GF-D8 (cell line): ENCODE measurements at regions not wholly inside any gene's neighbourhood (a gene's known extent, or its start where the extent isn't known, plus 50 kb on each side); places are given as distances from the start of the nearest gene placed in this dataset.

ENCODE experiments used
- DNase-seq: peaks from one replicate; lab custom pipeline; 2025; lab: John Stamatoyannopoulos, UW

DNA sequence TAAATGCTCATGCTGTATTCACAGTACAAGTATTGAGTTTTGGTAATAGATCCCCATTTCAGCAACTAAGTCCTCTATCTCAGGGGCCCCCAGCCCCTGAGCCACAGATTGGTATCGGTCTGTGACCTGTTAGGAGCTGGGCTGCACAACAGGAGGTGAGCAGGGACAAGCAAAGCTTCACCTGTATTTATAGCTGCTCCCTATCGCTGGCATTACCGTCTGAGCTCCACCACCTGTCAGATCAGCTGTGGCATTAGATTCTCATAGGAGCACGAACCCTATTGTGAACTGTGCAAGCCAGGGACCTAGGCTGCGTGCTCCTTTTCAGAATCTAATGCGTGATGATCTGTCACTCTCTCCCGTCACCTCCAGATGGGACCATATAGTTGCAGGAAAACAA is 262.8 kb upstream of the UBE2E2 start:
- no peak for DNase-seq

DNA sequence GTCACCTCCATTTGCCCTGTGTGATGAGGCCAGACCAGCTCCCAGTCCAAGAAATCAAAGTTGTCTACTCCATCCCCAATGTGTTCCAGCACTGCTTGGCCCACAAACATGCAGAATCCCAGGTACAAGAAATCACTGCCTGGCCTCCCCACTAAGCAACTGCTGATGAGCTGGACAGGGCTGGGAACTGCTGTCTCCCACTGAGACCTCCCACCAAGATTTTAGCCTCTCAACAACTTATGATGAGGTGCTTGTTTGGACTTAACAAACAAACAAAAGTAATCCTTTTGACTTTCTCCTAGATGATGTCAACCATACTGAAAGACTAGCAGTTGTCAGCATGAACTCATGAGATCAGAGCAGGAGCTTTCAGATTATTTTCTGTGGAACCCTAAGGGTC is 260.1 kb upstream of the UBE2E2 start:
- DNase-seq: no peak

DNA sequence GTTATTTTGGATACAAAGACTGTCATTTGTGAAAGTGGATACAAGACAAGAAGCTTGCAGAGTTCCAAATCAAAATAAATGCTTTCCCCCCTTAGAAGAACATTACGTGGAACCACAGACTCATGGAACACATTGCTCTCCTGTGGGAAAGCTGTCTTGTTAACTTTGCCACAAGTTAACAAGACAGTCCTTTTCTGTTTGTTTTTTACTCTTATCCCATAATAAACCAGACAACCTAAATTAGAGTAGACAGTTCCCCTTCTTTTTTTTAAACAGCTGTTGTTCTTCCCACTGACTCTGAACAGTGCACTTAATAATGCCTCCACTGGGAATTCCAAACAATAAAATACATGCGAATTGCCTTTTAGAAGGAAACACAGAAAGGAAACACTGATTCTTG is 255.3 kb upstream of the UBE2E2 start:
- DNase-seq: no peak

DNA sequence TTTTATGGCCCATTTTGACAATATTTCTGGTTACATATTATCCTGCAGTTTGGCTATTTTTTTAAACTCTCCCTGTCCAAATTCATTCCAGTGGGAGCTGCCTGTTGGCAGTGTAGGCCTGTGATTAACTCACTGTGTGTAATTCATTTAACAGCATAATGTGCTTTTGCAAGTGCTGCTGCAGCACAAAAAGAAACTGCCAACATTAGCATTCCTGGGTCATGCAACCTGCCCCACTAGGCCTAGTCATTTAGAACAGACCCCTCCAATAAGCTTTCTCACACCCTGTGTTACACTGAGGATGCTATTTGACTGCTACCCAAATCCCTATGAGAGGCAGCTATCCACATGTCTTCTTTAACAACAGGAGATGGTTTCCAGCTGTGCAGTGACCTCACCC is 251.2 kb upstream of the UBE2E2 start:
- DNase-seq: no peak

DNA sequence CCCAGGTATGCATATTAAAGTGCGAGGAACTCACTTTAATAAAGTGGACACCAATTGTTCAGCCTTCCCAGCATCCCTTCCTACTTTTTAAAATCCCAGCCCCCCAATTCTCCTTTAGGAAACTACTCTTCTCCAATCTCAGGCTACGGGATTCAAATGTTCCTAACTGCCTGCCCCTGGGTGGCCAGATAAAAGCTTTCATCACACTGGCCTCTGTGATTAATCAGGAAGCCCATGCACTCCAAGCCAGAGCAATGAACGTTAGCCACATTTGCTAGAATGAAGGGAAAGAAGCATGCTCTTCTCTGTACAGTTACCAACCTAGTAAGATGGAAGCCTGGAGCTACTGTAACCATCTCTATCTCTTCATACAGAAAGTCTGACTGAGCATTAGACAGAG is 250.3 kb upstream of the UBE2E2 start:
- no peak for DNase-seq

DNA sequence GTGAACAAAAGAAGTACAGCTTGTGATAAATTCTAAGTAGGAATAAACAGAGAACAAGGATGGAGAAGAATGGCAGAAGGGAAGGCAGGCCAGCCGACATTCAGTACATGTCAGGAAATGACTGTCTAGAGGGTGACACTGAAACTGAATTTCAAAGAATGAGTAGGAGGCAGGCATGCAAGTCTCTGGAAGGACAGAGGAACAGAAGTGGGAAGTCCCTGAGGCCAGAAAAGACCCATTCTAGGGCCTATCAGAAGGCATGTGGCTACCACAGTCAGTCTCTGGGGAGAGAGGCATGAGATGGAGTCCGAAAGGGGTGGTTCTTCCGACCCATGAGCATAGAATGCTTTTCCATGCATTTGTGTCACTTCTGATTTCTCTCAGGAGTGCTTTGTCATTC is 243.5 kb upstream of the UBE2E2 start:
- DNase-seq: no peak

DNA sequence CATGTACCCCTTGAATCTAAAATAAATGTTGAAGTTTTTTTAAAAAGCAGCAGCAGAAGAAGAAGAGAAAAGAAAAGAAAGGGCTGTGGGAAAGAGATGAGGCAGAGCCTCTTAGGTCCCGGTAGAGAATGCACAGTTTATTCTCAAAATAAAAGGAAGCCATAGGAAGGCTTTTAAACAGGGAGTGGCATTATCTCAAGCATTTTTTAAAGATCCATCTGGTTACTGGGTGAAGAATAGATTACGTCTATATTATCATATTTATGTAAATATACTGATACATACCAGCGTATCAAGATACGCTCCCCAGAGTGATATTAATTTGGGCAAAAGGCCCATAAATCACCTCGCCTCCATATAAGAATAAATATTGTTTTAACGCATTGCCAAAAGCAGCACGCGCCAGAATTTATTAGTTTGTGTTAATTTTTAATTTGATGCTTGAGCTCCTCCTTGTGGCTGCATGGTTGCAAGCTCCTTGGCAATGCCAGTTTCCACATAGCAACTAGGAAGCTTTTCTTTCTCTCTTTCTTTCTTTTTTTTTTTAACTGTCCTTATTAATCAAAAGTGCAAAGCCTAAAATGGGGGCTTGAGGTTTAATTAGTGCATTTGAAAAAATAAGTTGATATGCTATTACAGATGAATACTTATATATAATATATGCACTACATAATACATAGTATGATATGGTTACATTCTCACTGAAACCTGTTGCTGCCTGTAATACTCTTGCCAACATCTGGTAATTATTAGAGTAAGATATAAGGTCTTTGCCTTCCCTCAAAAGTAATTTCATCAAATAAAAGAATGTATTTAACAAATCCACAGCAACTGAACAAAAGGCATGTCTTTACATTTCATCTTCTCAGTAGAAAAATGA is 242.8 kb upstream of the UBE2E2 start:
- DNase-seq: no peak

DNA sequence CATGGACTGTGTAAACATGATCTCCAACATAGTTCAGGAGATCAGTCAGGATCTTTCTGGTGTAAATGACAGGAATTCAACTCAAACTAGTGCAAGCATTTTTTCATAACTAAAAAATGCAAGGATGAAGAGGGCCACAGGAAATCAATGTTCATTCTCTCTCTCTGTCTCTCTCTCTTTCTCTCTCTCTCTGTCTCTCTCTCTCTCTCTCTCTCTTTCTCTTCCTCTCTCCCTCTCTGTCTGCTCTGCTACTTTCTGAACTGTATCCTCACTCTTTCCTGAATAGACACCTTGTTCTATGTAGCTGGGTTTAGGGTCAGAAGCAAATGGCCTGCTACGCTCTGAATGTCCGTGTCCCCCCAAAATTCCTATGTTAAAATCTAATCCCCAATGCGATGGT is 240.9 kb upstream of the UBE2E2 start:
- DNase-seq: no peak

DNA sequence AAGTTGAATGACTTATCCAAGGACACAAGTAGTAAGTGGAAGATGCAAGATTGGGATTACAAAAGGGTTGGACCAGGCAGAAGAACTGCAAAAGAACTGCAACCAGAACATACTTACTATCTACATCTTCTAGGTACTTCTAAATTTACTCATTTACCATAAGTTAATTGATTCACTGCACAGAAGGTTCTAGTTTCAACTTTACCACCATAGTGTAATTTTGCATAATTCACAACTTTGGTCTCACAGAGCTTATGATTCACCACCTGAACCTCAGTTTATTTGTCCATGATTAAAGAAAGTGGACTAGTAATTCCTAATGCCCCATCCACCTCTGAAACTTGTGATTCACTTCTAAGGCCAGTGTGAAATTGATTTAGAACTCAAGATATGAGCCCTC is 236.8 kb upstream of the UBE2E2 start:
- DNase-seq: no peak

DNA sequence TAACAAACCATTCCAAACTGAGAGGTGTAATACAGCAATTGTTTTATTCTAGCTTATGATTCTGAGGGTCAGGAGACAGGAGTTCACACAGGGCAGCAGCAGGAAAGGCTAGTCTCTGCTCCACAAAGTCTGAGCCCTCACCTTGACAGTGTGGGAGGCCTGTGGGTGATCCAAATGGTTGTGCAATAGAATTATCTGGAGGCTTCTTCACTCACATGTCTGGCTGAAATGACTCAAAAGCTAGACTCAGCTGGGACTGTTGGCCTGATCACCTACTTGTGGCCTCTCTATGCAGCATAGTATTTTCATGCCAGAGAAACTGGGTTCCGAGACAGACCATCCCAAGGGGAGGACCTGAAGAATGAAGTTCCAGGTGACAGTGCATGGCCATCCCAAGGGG is 233.9 kb upstream of the UBE2E2 start:
- no peak for DNase-seq

DNA sequence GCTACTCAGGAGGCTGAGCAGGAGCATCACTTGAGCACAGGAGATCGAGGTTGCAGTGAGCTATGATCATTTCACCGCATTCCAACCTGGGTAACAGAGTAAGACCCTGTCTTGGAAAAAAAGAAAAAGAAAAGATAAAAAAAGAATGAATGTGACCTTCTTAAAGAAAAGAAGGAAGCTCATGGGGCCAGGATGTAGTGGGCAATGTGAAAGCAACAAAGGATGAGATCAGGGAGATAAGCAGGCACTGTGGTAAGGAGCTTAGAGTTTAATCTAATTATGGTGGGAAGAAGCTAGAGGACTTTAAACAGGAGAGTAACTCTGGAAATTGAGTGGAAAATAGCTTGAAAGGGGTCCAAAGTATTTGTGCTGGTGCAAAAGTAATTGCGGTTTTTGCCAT is 231.6 kb upstream of the UBE2E2 start:
- no peak for DNase-seq

DNA sequence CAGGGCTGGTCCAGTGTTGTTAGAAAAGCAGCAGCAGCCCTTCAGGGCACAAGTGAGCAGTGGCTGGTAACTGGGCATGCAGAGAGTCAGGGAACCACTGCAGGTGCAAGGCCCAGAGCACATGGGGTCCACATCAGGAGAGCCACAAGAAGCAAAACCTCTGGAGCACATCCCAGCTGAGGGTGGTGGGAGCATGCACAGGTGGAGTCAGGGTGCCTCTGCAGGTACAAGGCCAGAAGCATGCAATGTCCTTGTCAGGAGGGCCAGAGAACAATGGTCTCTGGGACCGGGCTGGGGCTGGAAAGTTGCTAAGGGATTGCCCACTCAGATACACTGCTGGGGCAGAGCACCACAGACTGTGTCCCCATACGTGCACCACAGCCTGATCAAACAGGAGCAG is 226.1 kb upstream of the UBE2E2 start:
- no peak for DNase-seq

DNA sequence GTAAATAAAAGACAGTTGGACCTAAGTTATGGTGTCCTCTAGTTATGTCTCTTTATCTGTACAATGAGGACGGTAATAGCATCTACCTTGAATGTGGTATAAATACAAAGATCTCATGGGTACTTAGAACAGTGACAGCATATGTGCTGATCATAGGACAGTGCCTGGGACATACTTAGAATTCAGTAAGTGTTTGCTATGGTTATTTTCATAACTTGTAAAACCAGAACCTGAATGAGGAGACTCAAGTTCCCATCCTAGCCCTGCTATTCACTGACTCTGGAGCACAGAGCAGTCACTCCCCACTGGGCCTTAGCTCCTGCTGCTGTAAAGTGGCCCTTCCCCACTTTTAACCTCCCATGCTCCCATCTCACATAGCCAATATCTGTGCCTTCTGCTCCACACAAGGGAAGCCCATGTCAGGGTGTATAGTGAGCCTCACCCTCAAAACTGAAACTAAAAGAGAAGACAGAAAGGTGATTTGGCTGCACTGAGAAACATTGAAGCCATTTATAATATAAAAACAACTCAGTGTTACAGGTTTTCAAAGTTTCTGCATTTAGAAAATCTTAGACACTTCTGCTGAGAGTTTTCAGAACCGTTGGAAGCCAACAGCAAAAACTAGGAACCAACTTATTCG is 225.4 kb upstream of the UBE2E2 start:
- DNase-seq: no peak

DNA sequence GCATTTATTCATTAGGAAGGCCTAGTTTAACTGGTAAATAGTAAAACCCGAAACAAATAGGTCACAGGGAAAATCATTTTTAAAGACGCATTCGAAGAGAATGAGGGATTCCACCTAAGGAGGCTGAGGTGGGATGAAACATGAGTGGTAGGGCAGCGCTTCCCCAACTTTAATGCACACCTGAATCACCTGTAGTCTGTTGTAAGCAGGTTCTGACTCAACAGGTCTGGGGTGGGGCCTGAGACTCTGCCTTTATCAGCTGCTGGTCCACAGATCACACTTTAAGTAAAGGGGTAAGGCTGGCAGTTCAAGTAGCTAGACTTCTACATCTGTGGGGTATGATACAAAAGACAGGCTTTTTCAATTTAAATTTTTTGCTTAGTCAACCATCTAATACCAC is 223.5 kb upstream of the UBE2E2 start:
- no peak for DNase-seq

DNA sequence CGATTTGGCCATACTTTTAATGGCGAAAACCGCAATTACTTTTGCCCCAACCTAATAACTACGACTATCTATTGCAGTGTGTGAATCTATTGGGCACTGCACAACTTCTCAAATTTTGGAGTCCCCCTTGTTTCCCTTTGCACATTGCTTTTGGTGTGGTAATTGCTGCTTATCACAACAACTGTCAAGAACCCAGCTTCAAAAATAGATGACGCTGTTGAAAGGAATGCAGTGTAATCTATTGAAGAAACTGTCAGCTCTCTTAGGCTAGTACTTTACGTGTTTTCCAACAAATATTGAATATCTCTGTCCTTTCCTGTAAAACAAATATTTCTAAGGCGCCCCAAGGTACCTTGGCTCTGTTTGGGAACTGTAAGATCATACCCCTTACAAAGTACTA is 222.8 kb upstream of the UBE2E2 start:
- DNase-seq: no peak

DNA sequence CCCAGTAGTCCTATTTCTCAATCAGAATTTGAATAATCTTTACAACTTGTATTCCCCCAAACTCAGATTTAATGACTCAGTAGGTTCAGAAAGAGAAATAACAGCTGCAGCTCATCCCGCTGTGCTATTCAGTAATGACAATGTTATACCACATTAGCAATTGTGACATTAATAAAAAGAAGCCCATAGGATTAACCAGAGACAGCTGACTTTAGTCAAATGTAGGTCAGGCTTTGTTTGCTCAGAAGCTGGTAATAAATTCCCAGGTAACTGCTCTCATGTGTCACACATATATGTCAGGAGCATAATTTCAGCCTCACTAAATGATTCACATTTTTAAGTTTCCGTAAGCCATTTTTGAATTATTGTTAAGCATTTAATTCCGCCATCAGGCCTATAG is 222.0 kb upstream of the UBE2E2 start:
- DNase-seq: no peak

DNA sequence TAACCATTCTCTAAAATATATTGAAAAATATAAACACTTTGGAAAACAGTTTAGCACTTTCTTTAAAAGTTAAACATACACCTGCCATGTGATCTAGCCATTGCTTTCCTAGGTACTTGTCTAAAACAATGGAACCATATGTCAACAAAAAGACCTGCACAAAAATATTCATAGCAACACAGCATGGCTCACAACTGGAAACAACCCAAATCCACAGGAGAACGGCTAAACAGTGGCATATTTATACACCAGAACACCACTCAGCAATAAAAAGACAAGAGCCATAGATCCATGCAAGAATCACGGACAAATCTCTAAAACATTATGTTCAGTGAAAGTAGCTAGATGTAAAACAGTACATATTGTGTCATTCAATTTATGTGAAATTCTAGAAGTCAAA is 221.3 kb upstream of the UBE2E2 start:
- DNase-seq: no peak

DNA sequence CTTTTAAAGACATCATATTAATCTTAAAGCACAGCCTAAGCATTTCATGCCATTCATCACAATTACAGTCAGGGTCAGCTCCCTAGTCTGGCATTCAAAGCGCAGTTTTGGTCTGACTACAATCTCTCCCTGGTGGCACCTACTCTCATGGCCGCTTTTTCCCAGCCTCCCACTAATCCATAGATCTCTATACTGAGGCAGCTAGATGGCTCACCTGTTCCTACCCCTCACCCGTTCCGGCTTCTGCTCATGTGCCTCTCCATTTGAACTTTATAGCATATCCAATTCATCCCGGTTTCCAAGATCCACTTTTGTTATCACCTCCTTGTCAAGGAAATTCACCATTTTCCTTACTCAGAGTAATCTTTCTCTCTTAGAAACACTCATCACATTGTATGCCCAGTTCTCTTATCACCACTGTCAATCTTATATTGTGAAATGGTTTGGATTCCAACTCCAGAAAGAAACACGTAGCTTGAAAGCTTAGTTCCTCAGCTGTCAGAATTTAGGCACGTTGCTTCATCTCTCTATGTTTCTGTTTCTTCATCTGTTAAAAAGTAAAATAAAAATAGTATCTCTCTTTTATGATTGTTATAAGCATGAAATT is 220.0 kb upstream of the UBE2E2 start:
- DNase-seq: no peak

DNA sequence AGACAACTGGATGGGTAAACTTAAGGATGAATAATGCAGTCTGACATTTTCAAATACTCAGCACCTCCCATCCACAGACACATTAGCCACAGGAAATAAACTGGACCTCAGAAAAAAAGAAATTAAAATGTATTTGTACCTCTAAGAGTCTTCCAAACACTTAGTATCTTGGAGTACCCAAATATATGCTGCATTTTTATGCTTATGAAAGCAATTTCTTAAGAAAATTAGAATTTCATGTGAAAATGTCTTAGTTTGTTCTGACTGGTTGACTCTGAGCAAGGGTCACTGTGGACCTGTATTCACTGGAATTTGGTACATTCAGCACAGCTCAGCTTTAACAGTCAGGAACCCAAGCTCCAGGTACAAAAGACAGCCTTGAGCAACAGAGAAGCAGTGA is 216.2 kb upstream of the UBE2E2 start:
- DNase-seq: no peak

DNA sequence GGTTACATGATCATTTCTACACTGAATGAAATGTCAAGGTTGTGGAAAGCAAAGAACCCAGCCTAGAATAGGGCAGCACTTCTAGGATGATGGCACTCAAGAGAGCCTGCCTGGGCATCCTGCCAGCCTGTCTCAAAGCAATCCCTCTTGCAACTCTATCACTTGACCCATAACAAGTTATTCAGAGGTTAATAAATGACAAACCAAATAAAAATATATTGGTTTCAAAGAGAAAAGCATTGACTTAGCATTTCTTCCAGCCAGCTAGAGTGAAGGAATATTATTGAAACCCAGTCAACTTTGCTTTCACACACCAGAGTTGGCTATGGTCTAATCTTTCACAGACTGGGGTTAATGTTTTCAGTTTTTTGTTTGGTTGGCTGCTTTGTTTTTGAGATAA is 214.6 kb upstream of the UBE2E2 start:
- no peak for DNase-seq

DNA sequence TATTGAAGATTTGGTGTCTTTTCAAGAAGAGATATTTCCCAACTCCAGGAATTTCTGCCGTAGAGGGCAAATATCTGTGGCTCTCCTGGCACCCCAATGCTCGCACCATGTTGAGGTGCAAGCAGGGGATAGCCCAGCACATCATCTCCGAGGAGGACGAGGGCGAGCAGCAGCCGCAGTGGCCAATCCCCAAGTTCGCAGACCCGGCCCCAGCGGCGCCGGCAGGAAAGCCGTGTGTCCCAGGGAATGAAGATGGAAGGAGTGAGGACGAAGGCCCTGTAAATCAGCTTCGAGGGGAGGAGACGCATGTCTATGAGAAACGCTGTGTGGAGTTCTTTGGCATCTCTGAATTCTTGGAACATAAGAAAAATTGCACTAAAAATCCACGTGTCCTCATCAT is 213.4 kb upstream of the UBE2E2 start:
- DNase-seq: no peak

DNA sequence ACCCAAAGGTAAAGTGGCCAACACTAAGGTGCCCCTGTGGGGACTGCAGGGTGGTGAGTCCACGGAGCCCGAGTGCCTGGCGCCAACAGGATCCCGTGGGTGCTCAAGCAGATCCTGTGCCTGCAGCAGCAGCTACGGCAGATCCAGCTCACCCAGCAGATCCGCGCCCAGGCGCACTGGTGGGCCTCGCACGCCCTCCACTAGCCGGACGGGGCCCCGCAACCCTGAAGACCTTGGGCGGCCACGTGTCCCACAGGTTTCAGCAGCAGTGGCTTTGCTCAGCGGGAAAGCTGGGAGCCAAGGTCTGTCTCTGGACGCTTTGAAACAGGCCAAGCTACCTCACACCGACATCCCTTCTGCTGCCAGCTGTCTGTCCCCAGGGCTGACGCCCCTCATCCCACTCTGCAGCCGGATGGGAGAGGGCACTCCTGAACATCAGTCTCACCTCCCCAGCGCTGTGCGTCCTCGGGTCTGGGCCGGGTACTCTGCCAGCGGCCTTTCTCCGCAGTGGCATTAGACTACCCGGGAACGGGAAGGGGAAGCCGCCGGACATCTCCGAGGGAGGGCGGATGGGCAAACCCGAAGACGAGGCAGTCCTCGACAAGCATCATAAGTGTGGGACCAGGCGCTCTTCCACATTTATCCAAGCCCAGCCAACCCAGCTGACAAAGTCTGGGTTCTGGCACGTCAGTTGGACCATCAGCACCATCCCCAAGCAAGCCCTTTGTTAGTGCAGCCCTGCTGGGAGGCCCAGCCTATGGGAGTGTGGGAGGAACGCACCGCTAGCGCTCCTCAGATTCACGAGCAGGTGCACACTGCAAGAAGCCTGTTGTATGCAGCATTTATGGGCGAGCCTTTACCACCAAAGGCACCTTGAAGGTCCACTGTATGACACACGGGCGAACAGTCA is 212.6 kb upstream of the UBE2E2 start:
- no peak for DNase-seq
